ENCODE measurements at regions not wholly inside any gene's neighbourhood (a gene's known extent, or its start where the extent isn't known, plus 50 kb on each side); places are given as distances from the start of the nearest gene placed in this dataset.

GRCh38 chr2:205902041-205902899, 183.7 kb downstream of the INO80D start (continued):
- TF ChIP-seq, protein P1, sequence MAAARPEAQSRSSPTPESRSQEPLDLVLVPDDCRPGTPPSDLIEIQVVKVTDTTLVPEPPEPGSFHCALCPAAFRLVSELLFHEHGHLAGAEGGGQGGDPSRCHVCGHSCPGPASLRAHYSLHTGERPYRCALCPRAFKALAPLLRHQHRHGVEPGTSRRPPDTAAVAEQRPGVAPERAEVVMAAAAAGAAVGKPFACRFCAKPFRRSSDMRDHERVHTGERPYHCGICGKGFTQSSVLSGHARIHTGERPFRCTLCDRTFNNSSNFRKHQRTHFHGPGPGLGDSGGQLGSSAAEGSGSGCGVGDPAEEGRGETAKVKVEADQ (CRISPR knock-in tag; IDR thresholded peaks at IDR 0.05; ENCODE audit: borderline replicate concordance) = no peak
- no peak for TF ChIP-seq KDM5A (IDR thresholded peaks at IDR 0.05; ENCODE audit: borderline replicate concordance, low read length)
- no peak for TF ChIP-seq ZNF782 (CRISPR knock-in tag; IDR thresholded peaks at IDR 0.05; ENCODE audit: borderline replicate concordance)
- no peak for TF ChIP-seq SRSF1 (optimal IDR thresholded peaks at IDR 0.05; ENCODE audit: low read depth, low read length)
- peak; percentile 81 for TF ChIP-seq HDAC2 (CRISPR knock-in tag; IDR thresholded peaks at IDR 0.05)
- TF ChIP-seq TBX2 (CRISPR knock-in tag; IDR thresholded peaks at IDR 0.05; ENCODE audit: borderline replicate concordance) = peak; percentile 38; the same call in 1 of the 2 replicates
- TF ChIP-seq RERE (CRISPR knock-in tag; IDR thresholded peaks at IDR 0.05; ENCODE audit: low read depth) = peak; percentile 55; the same call in 1 of the 2 replicates
- TF ChIP-seq HDAC1 (CRISPR knock-in tag; IDR thresholded peaks at IDR 0.05) = peak; percentile 61; the same call in 1 of the 2 replicates
- TF ChIP-seq RAD21 (CRISPR knock-in tag; IDR thresholded peaks at IDR 0.05) = no peak
- no peak for TF ChIP-seq NR2F6 (IDR thresholded peaks at IDR 0.05)
- no peak for TF ChIP-seq NR2F6 (CRISPR knock-in tag; IDR thresholded peaks at IDR 0.05)
- TF ChIP-seq ZFP36L1 (CRISPR knock-in tag; IDR thresholded peaks at IDR 0.05) = peak; percentile 37; the same call in 1 of the 2 replicates
- TF ChIP-seq ZNF232 (CRISPR knock-in tag; IDR thresholded peaks at IDR 0.05; ENCODE audit: borderline replicate concordance) = no peak
- peak; percentile 71; the same call in 1 of the 2 replicates for TF ChIP-seq SOX5 (CRISPR knock-in tag; IDR thresholded peaks at IDR 0.05; ENCODE audit: borderline replicate concordance)
- TF ChIP-seq, protein P2, sequence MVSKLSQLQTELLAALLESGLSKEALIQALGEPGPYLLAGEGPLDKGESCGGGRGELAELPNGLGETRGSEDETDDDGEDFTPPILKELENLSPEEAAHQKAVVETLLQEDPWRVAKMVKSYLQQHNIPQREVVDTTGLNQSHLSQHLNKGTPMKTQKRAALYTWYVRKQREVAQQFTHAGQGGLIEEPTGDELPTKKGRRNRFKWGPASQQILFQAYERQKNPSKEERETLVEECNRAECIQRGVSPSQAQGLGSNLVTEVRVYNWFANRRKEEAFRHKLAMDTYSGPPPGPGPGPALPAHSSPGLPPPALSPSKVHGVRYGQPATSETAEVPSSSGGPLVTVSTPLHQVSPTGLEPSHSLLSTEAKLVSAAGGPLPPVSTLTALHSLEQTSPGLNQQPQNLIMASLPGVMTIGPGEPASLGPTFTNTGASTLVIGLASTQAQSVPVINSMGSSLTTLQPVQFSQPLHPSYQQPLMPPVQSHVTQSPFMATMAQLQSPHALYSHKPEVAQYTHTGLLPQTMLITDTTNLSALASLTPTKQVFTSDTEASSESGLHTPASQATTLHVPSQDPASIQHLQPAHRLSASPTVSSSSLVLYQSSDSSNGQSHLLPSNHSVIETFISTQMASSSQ (IDR thresholded peaks at IDR 0.05; ENCODE audit: low read depth) = no peak
- TF ChIP-seq, protein P2 (CRISPR knock-in tag; IDR thresholded peaks at IDR 0.05; ENCODE audit: borderline replicate concordance) = 0 out of 2 replicates have a peak, but pooled peaks have one; percentile 5
- no peak for TF ChIP-seq ELF1 (CRISPR knock-in tag; IDR thresholded peaks at IDR 0.05)
- TF ChIP-seq ZSCAN21 (CRISPR knock-in tag; IDR thresholded peaks at IDR 0.05; ENCODE audit: borderline replicate concordance) = no peak
- no peak for TF ChIP-seq ZNF572 (CRISPR knock-in tag; IDR thresholded peaks at IDR 0.05)
- TF ChIP-seq ZNF580 (CRISPR knock-in tag; IDR thresholded peaks at IDR 0.05; ENCODE audit: borderline replicate concordance, low read depth) = no peak

Measured in HepG2 (cell line).